ENCODE measurements at regions not wholly inside any gene's neighbourhood (a gene's known extent, or its start where the extent isn't known, plus 50 kb on each side); places are given as distances from the start of the nearest gene placed in this dataset.

DNA sequence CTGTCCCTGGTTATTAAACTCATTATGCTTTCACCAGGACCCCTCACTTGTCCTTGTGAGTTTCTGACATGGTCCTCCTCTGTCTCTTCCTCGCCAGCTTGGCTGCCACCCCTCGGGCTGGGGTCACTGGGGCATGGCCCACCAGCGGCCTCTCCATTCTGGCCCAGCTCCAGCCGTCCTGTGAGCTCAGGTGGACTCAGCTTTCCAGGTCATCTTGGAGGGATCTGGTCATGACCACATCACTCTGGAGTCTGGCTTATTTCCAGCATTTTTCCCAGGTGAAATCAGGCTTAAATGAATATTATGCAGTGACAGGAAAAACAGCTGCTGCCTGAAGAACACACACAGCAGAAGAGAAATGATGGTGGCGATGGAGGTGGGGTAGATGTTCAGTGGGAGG, 224.5 kb downstream of the ADAMTS15 start:
- TF ChIP-seq, protein P1, sequence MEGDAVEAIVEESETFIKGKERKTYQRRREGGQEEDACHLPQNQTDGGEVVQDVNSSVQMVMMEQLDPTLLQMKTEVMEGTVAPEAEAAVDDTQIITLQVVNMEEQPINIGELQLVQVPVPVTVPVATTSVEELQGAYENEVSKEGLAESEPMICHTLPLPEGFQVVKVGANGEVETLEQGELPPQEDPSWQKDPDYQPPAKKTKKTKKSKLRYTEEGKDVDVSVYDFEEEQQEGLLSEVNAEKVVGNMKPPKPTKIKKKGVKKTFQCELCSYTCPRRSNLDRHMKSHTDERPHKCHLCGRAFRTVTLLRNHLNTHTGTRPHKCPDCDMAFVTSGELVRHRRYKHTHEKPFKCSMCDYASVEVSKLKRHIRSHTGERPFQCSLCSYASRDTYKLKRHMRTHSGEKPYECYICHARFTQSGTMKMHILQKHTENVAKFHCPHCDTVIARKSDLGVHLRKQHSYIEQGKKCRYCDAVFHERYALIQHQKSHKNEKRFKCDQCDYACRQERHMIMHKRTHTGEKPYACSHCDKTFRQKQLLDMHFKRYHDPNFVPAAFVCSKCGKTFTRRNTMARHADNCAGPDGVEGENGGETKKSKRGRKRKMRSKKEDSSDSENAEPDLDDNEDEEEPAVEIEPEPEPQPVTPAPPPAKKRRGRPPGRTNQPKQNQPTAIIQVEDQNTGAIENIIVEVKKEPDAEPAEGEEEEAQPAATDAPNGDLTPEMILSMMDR (conservative IDR thresholded peaks at IDR 0.05), result no peak
- TF ChIP-seq ZFX (IDR thresholded peaks at IDR 0.05), result no peak

Measured in C4-2B (cell line).